Tibial nerve (tissue), 4 donors: ENCODE measurements at regions not wholly inside any gene's neighbourhood (a gene's known extent, or its start where the extent isn't known, plus 50 kb on each side); places are given as distances from the start of the nearest gene placed in this dataset.

Experiments used
- EP300 ChIP-seq, 2 donors: sonication (generic); formaldehyde crosslinking; IDR thresholded peaks; one replicate each; pipeline ENCODE4 v1.6.1; 2017; ENCODE audit warnings: antibody characterized with exemption in 2 of 2, mild to moderate bottlenecking in 1 of 2
- POLR2A ChIP-seq, 2 donors: fragments of 450-650 bp; IDR thresholded peaks; one replicate each; pipeline ENCODE4 v1.6.1; 2017; ENCODE audit warnings: antibody characterized with exemption in 2 of 2, mild to moderate bottlenecking in 2 of 2, moderate library complexity in 2 of 2
- TF ChIP-seq, protein P1 (sequence below), 5 experiments: fragments of 200-600 bp in 3 of 5; fragments of 450-650 bp in 2 of 5; sonication (generic) in 3 of 5; IDR thresholded peaks; one replicate each; pipeline ENCODE4 v1.5.1; 2016 to 2019; ENCODE audit warnings: antibody characterized with exemption in 5 of 5, mild to moderate bottlenecking in 3 of 5, moderate library complexity in 2 of 5

DNA sequence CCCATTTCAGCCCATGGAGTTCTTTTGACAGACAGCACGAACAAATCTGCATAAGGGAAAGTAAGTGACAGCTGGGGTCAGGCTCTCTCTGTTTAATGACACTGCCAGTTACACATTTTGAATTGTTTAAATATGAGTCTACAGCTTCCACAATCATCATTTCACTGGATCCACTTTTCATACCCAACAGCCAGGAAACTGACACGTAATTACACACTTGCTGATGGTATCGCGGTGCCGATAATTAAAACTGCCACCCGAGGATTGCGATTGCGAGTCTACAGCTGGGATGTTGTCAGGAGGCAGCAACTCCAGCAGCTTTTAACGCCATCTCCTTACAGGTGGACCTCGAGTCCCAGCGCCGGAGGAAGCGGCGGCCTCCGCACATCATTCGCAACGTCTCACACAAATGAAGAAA, 230.8 kb upstream of the MGMT start:
- TF ChIP-seq, protein P1, sequence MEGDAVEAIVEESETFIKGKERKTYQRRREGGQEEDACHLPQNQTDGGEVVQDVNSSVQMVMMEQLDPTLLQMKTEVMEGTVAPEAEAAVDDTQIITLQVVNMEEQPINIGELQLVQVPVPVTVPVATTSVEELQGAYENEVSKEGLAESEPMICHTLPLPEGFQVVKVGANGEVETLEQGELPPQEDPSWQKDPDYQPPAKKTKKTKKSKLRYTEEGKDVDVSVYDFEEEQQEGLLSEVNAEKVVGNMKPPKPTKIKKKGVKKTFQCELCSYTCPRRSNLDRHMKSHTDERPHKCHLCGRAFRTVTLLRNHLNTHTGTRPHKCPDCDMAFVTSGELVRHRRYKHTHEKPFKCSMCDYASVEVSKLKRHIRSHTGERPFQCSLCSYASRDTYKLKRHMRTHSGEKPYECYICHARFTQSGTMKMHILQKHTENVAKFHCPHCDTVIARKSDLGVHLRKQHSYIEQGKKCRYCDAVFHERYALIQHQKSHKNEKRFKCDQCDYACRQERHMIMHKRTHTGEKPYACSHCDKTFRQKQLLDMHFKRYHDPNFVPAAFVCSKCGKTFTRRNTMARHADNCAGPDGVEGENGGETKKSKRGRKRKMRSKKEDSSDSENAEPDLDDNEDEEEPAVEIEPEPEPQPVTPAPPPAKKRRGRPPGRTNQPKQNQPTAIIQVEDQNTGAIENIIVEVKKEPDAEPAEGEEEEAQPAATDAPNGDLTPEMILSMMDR (IDR thresholded peaks at IDR 0.05), result no peak
- TF ChIP-seq EP300 (IDR thresholded peaks at IDR 0.05), result no peak
- no peak for TF ChIP-seq POLR2A (IDR thresholded peaks at IDR 0.05)
